Effector CD4-positive, alpha-beta T cell (primary cell): ENCODE measurements at regions not wholly inside any gene's neighbourhood (a gene's known extent, or its start where the extent isn't known, plus 50 kb on each side); places are given as distances from the start of the nearest gene placed in this dataset.
A peak's percentile ranks its signal among the peaks of the same experiment; 100 is the strongest.
"Not testable (repeated sequence)": the region's sequence is repeated elsewhere in the genome, so short reads cannot be mapped to it uniquely, and the experiment has no call there.

Experiments used
- DNase-seq: peaks from one replicate; pipeline ENCODE4 v3.0.0-alpha.2; 2020

- no peak for DNase-seq
Measured at GRCh38 chr15:69685512-69686452, 233.2 kb downstream of the RPLP1 start.

GRCh38 chr15:69686626-69687025 is 234.0 kb downstream of the RPLP1 start:
- DNase-seq: no peak

GRCh38 chr15:69689133-69689532 is 236.5 kb downstream of the RPLP1 start:
- no peak for DNase-seq

GRCh38 chr15:69691307-69692015 is 238.8 kb downstream of the RPLP1 start:
- DNase-seq: no peak

GRCh38 chr15:69692342-69692741 is 239.7 kb downstream of the RPLP1 start:
- no peak for DNase-seq

GRCh38 chr15:69693059-69693458 is 240.4 kb downstream of the RPLP1 start:
- DNase-seq: no peak

GRCh38 chr15:69696946-69697345 is 244.3 kb downstream of the RPLP1 start:
- no peak for DNase-seq

- DNase-seq: no peak
Measured at GRCh38 chr15:69697916-69698315, 245.3 kb downstream of the RPLP1 start.

- DNase-seq: no peak
Measured at GRCh38 chr15:69699096-69699495, 246.5 kb downstream of the RPLP1 start.

GRCh38 chr15:69700380-69700779 is 247.8 kb downstream of the RPLP1 start:
- DNase-seq: no peak

GRCh38 chr15:69701198-69701597 is 248.6 kb downstream of the RPLP1 start:
- no peak for DNase-seq

GRCh38 chr15:69703532-69704187 is 251.0 kb downstream of the RPLP1 start:
- DNase-seq: no peak

- DNase-seq: no peak
Measured at GRCh38 chr15:69704229-69704628, 251.6 kb downstream of the RPLP1 start.

- no peak for DNase-seq
Measured at GRCh38 chr15:69704700-69705099, 252.1 kb downstream of the RPLP1 start.

GRCh38 chr15:69706353-69707097 is 253.9 kb downstream of the RPLP1 start:
- DNase-seq: no peak

GRCh38 chr15:69707241-69707640 is 254.6 kb downstream of the RPLP1 start:
- DNase-seq: not testable (repeated sequence)

- not testable (repeated sequence) for DNase-seq
Measured at GRCh38 chr15:69708436-69709122, 256.0 kb downstream of the RPLP1 start.

GRCh38 chr15:69712991-69713390 is 260.4 kb downstream of the RPLP1 start:
- no peak for DNase-seq

GRCh38 chr15:69713726-69714559 is 261.3 kb downstream of the RPLP1 start:
- DNase-seq: peak; percentile 60

GRCh38 chr15:69715210-69715609 is 262.6 kb downstream of the RPLP1 start:
- no peak for DNase-seq

- no peak for DNase-seq
Measured at GRCh38 chr15:69718436-69718835, 265.8 kb downstream of the RPLP1 start.
